ENCODE measurements at regions not wholly inside any gene's neighbourhood (a gene's known extent, or its start where the extent isn't known, plus 50 kb on each side); places are given as distances from the start of the nearest gene placed in this dataset.

- Mint-ChIP-seq H3K4me1 (no peaks in the 10 kb centered on the region), H3K36me3 (no peaks in the 10 kb centered on the region), H3K9me3 (peaks cover 5% of the 10 kb centered on the region), H3K27ac (no peak overlapping the region), H3K27me3 (no peaks in the 10 kb centered on the region), H3K4me3 (no peak overlapping the region)
Measured at GRCh38 chr5:103851091-103851490, 288.5 kb upstream of the NUDT12 start.

- Mint-ChIP-seq H3K4me1 (no peaks in the 10 kb centered on the region), H3K9me3 (peaks cover 5% of the 10 kb centered on the region), H3K4me3 (no peak overlapping the region), H3K27me3 (no peaks in the 10 kb centered on the region), H3K36me3 (no peaks in the 10 kb centered on the region), H3K27ac (no peak overlapping the region)
Measured at GRCh38 chr5:103849934-103850333, 287.3 kb upstream of the NUDT12 start.

DNA sequence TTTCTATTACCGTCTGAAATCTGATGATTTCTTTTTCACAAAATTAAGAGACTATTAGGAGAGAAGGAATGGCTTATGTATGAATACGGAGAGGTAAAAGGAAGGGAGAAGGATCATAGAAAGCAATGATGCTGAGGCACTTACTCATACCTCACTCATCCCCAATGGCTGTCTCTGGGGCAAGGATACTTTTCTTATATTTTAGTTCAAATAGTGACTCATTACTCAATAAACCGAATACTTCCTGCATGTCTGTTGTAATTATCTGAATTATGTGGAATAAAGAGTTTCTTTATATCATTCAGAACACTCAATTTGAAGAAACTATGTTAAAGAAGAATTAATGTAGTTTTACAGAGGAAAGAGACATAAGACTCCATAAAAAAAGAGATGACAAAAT, 284.5 kb upstream of the NUDT12 start:
- H3K27ac Mint-ChIP-seq: no peak overlapping the region
- H3K9me3 Mint-ChIP-seq: peaks cover under 1% of the 10 kb centered on the region
- no peaks in the 10 kb centered on the region for H3K27me3 Mint-ChIP-seq
- H3K4me3 Mint-ChIP-seq: no peak overlapping the region
- H3K36me3 Mint-ChIP-seq: no peaks in the 10 kb centered on the region
- no peaks in the 10 kb centered on the region for H3K4me1 Mint-ChIP-seq

GRCh38 chr5:103842936-103843335, 280.3 kb upstream of the NUDT12 start:
- Mint-ChIP-seq H3K27ac (no peak overlapping the region), H3K9me3 (no peaks in the 10 kb centered on the region), H3K36me3 (no peaks in the 10 kb centered on the region), H3K4me1 (no peaks in the 10 kb centered on the region), H3K4me3 (no peak overlapping the region), H3K27me3 (no peaks in the 10 kb centered on the region)

- Mint-ChIP-seq H3K27me3 (no peaks in the 10 kb centered on the region), H3K36me3 (no peaks in the 10 kb centered on the region), H3K9me3 (no peaks in the 10 kb centered on the region), H3K27ac (no peak overlapping the region), H3K4me1 (no peaks in the 10 kb centered on the region), H3K4me3 (no peak overlapping the region)
Measured at GRCh38 chr5:103840600-103840999, 278.0 kb upstream of the NUDT12 start.

- no peaks in the 10 kb centered on the region for H3K4me1 Mint-ChIP-seq
- H3K4me3 Mint-ChIP-seq: no peak overlapping the region
- no peaks in the 10 kb centered on the region for H3K36me3 Mint-ChIP-seq
- H3K27ac Mint-ChIP-seq: no peak overlapping the region
- H3K9me3 Mint-ChIP-seq: no peaks in the 10 kb centered on the region
- H3K27me3 Mint-ChIP-seq: no peaks in the 10 kb centered on the region
Measured at GRCh38 chr5:103834216-103834615, 271.6 kb upstream of the NUDT12 start.

- Mint-ChIP-seq H3K9me3 (peaks cover 12% of the 10 kb centered on the region), H3K4me1 (no peaks in the 10 kb centered on the region), H3K27ac (no peak overlapping the region), H3K4me3 (no peak overlapping the region), H3K36me3 (no peaks in the 10 kb centered on the region), H3K27me3 (no peaks in the 10 kb centered on the region)
Measured at GRCh38 chr5:103829585-103829984, 267.0 kb upstream of the NUDT12 start.

DNA sequence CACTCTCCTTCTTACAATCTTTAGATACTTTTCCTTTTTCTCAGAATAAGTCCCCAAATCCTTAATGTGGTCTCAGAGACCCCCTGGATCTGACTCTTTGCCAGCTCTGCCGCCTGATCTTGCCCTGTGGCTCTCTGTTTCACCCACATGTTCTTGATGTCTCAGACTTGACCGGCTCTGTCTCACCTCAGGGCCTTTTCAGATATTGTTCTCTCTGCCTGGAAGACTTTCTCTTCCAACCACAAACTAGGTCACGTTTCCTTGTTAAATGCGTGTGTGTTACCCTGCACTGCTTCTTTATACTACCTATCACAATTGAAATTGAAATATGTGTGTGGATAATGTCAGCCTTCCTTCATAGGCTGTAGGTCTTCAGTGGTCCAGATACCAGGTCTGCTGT, 265.4 kb upstream of the NUDT12 start:
- Mint-ChIP-seq H3K27me3 (no peaks in the 10 kb centered on the region), H3K36me3 (no peaks in the 10 kb centered on the region), H3K4me3 (no peak overlapping the region), H3K27ac (no peak overlapping the region), H3K4me1 (no peaks in the 10 kb centered on the region), H3K9me3 (peaks cover 12% of the 10 kb centered on the region)

- H3K9me3 Mint-ChIP-seq: peaks cover 13% of the 10 kb centered on the region
- H3K27me3 Mint-ChIP-seq: no peaks in the 10 kb centered on the region
- no peaks in the 10 kb centered on the region for H3K36me3 Mint-ChIP-seq
Measured at GRCh38 chr5:103821361-103821760, 258.8 kb upstream of the NUDT12 start.

GRCh38 chr5:103808464-103809106, 246.0 kb upstream of the NUDT12 start:
- H3K4me1 Mint-ChIP-seq: no peaks in the 10 kb centered on the region
- no peaks in the 10 kb centered on the region for H3K36me3 Mint-ChIP-seq
- H3K4me3 Mint-ChIP-seq: no peak overlapping the region
- no peak overlapping the region for H3K27ac Mint-ChIP-seq
- H3K9me3 Mint-ChIP-seq: no peaks in the 10 kb centered on the region
- H3K27me3 Mint-ChIP-seq: no peaks in the 10 kb centered on the region

More at GRCh38 chr5:103821361-103821760, 258.8 kb upstream of the NUDT12 start:
- H3K27ac Mint-ChIP-seq: no peak overlapping the region
- H3K4me1 Mint-ChIP-seq: no peaks in the 10 kb centered on the region
- H3K4me3 Mint-ChIP-seq: no peak overlapping the region

DNA sequence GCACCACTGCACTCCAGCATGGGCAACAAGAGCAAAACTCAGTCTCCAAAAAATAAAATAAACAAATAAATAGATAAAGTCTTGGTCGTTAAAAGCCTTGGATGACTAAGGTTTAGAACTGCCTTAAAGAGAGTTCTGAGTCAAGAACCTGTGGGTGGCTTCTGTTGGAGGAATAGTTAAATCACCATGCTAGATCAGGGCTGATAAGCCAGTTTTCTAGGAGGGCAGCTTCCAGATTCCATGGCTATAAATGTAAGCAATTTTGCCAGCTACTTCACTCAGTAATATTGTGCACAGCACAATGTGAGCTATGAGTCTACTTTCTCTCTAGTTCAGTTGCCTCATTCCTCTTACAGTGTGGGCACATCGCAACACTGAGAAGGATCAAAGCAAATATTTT, 242.1 kb upstream of the NUDT12 start:
- H3K9me3 Mint-ChIP-seq: no peaks in the 10 kb centered on the region
- no peaks in the 10 kb centered on the region for H3K4me1 Mint-ChIP-seq
- H3K36me3 Mint-ChIP-seq: no peaks in the 10 kb centered on the region
- H3K4me3 Mint-ChIP-seq: no peak overlapping the region
- no peak overlapping the region for H3K27ac Mint-ChIP-seq
- H3K27me3 Mint-ChIP-seq: no peaks in the 10 kb centered on the region

GRCh38 chr5:103801681-103802080, 239.1 kb upstream of the NUDT12 start:
- H3K4me1 Mint-ChIP-seq: no peaks in the 10 kb centered on the region
- no peaks in the 10 kb centered on the region for H3K27me3 Mint-ChIP-seq
- no peak overlapping the region for H3K27ac Mint-ChIP-seq
- no peak overlapping the region for H3K4me3 Mint-ChIP-seq
- H3K9me3 Mint-ChIP-seq: no peaks in the 10 kb centered on the region
- H3K36me3 Mint-ChIP-seq: no peaks in the 10 kb centered on the region

GRCh38 chr5:103800741-103801495, 238.3 kb upstream of the NUDT12 start:
- H3K9me3 Mint-ChIP-seq: no peaks in the 10 kb centered on the region
- H3K4me1 Mint-ChIP-seq: no peaks in the 10 kb centered on the region
- H3K27ac Mint-ChIP-seq: no peak overlapping the region
- no peak overlapping the region for H3K4me3 Mint-ChIP-seq
- no peaks in the 10 kb centered on the region for H3K36me3 Mint-ChIP-seq
- no peaks in the 10 kb centered on the region for H3K27me3 Mint-ChIP-seq

- Mint-ChIP-seq H3K27me3 (no peaks in the 10 kb centered on the region), H3K9me3 (peaks cover 18% of the 10 kb centered on the region), H3K36me3 (peaks cover 3% of the 10 kb centered on the region), H3K4me3 (no peak overlapping the region), H3K27ac (no peak overlapping the region), H3K4me1 (no peaks in the 10 kb centered on the region)
Measured at GRCh38 chr5:103793595-103794182, 231.1 kb upstream of the NUDT12 start.

- H3K27me3 Mint-ChIP-seq: no peaks in the 10 kb centered on the region
- H3K4me1 Mint-ChIP-seq: no peaks in the 10 kb centered on the region
- no peak overlapping the region for H3K4me3 Mint-ChIP-seq
- H3K9me3 Mint-ChIP-seq: no peaks in the 10 kb centered on the region
- H3K27ac Mint-ChIP-seq: no peak overlapping the region
- no peaks in the 10 kb centered on the region for H3K36me3 Mint-ChIP-seq
Measured at GRCh38 chr5:103785569-103785968, 223.0 kb upstream of the NUDT12 start.

GRCh38 chr5:103783669-103784068, 221.1 kb upstream of the NUDT12 start:
- H3K27ac Mint-ChIP-seq: no peak overlapping the region
- no peak overlapping the region for H3K4me3 Mint-ChIP-seq
- H3K36me3 Mint-ChIP-seq: no peaks in the 10 kb centered on the region
- no peaks in the 10 kb centered on the region for H3K27me3 Mint-ChIP-seq
- H3K4me1 Mint-ChIP-seq: no peaks in the 10 kb centered on the region
- no peaks in the 10 kb centered on the region for H3K9me3 Mint-ChIP-seq

Data from activated naive CD4-positive, alpha-beta T cell treated with anti-CD3 and anti-CD28 coated beads, Interleukin-2, amount 50 U/mL, for 24 hours (primary cell).